Hematopoietic multipotent progenitor cell (in vitro differentiated cells): ENCODE measurements at regions not wholly inside any gene's neighbourhood (a gene's known extent, or its start where the extent isn't known, plus 50 kb on each side); places are given as distances from the start of the nearest gene placed in this dataset.
"Not testable (repeated sequence)": the region's sequence is repeated elsewhere in the genome, so short reads cannot be mapped to it uniquely, and the experiment has no call there.

Source experiments
- DNase-seq, 3 donors: peaks; one replicate each; pipeline ENCODE4 v3.0.0-alpha.2; 2011 to 2015; ENCODE audit warnings: low read depth in 2 of 3, low spot score in 2 of 3

DNA sequence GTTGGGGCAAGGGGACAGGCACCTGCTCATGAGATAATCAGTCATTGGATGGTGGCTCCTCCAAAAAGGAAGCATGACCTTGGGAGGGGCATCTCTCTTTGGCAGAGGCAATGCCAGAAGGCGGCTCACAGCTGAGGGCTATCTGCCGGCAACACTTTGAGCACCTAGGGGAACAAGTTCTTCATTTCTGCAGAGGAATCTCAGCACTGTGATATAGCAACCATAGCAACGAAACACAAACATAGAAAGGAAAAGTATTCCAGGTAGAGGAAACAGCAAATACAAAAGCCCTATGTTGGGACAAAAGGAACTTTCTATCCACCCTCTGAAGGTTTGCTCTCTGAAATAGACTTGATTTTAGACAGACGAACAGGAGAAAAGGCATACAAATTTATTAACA, 89.1 kb upstream of the NEDD4L start:
- DNase-seq = no peak

DNA sequence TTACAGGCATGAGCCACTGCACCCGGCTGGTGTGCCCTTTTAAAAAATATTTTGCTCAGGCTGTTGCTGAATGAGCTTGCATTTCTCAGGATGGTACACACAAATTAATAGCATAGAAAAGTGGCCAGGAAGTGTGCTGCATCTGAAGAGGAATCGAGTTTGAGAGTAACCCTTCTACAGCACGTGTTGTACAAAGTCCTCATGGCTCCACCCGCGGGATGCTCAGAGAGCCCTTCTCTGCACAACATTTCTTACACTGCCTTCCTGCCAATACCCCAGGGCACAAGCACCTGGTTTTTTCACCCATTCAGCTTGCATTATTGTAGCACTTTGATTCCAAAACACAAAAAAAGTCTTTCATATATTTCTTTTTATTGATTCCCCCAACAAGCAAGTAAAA, 90.1 kb upstream of the NEDD4L start:
- no peak for DNase-seq

DNA sequence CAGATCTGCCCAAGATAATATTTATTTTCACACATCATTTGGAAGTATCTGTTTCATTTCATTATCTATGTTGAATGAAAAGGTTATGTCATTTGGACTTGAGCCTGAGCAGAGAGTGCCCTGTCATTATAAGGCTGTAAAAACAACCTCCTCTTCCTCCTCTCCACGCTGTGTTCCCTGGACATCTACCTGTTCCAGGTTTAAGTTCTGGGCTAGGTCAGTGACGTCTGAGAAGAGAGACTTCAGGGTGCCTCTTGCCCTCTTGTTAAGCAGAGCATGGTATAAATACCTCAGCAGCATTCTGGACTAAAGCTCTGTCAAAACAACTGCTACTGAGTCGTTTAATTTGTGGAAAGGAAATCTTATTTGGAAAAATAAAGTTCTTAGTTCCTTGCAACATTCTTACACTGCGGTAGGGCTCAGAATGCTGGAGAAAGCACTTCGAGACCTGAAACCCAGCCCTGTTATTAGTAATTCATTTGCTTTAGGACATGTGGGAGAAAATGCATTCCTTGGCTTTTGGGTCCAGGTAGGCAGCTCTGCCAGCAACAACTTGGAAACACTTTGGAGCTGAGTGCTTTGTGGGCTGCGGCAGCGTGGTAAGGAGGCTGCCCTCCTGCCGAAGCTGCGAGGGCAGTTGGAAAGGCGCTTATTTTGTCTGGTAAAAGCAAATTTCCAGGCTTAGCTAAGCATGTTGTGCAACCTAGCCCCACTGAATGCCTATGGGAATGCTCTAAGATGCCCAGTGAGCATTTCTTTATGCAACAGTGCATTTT, 91.8 kb upstream of the NEDD4L start:
- no peak for DNase-seq

DNA sequence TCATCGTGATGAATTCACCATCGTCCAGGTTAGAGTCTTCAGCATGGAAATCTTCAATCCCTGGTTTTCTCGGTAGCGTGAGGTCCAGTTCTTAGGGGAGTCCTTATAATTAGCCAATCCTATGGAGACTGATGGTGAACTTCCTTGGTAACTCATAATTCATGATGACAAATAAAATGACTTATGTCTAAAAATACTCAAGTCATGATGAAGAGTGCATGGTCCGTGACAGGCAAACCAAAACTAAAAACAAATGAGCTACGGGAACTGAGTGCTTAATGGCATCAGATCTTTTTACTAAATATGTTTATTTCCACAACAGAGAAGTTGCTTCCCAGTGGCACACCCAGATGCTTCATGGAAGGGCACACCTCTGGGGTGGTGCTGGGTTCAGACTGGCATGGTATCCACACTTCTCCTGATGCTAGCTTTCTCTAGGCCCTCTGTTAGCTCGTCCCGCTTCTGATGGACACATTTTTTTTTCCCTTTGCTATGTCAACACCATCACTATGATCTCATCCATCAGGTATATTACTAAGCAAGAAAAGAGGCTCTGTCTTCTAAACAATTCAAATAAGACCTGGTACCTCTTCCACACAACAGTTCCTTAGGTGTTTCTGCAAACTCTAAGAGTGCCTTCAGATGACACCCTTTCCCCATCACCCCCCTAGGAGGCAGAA, 92.8 kb upstream of the NEDD4L start:
- no peak for DNase-seq

DNA sequence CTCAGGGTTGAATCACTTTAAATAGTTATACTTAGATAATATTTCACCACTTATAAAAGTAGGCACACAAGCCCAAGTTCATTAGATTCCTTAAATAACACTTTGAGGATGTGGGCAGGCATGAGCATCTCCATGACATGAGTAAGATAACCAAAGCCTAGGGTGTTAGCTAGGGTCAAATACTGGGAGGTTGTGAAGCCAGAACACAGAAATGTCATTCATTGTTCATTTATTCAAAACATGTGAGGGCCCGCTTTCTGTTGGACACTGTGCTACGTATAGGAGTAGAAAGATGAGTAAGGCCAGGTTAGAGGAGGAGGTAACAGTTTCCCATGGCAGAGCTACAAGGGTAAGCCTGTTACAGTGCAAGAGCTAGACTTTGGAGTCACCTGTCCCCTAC, 93.5 kb upstream of the NEDD4L start:
- no peak for DNase-seq

DNA sequence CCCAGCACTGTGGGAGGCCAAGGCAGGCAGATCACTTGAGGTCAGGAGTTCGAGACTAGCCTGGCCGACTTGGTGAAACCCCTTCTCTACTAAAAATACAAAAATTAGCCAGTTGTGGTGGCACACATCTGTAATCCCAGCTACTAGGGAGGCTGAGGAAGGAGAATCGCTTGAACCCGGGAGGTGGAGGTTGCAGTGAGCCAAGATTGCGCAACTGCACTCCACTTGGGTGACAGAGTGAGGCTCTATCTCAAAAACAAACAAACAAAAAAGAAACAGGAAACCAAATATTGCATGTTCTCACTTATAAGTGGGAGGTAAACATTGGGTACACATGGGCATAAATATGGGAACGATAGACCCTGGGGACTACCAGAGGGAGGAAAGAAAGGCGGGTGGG, 94.7 kb upstream of the NEDD4L start:
- not testable (repeated sequence) for DNase-seq

DNA sequence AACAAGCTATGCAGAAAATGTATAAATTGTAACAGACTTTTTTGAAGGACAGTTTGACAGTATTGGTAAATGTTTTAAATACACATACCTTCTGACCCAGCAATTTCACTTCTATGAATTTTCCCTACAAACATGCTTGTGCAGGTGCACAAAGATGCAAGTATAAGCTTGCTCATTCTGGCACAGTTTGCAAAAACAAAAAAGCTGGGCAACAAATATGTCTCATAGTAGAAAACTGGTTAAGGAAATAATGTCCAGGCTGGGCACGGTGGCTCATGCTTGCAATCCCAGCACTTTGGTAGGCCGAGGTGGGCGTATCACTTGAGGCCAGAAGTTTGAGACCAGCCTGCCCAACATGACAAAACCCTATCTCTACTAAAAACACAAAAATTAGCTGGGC, 96.9 kb upstream of the NEDD4L start:
- no peak for DNase-seq

DNA sequence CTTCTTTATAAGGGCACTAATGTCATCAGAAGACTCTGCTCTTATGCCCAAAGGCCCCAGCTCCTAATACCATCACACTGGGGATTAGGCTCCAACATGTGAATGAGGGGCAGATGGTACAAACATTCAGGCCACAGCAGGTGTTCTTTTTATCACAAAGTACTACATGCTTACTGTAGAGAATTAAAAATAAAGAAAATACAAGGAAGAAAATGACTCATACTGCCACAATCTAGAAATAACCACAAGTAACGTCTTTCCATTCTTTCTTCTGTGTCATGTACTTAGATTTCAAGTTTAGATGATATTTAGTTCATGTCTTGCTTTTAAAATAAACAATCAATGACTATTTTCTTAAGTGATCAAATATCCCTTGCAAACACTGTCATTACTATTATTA, 100.3 kb upstream of the NEDD4L start:
- DNase-seq = no peak

DNA sequence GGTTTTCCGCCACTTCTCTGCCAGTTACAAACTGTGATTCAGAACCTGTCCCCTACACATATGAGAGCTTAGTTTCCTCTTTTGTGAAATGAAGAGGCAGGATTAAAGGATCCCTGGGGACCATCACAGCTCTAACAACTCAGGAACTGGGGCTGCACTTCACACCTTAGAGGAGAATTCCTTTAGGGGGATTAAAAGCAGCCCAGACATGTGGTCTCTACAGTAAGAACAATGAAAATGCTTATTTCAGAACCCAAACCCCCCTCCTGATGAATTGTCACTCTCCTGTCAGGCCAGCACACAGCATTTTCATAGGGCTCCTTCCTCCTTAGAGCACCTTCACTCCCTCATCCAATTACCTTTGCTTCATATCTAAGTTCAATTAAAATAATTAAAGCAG, 101.5 kb upstream of the NEDD4L start:
- no peak for DNase-seq

DNA sequence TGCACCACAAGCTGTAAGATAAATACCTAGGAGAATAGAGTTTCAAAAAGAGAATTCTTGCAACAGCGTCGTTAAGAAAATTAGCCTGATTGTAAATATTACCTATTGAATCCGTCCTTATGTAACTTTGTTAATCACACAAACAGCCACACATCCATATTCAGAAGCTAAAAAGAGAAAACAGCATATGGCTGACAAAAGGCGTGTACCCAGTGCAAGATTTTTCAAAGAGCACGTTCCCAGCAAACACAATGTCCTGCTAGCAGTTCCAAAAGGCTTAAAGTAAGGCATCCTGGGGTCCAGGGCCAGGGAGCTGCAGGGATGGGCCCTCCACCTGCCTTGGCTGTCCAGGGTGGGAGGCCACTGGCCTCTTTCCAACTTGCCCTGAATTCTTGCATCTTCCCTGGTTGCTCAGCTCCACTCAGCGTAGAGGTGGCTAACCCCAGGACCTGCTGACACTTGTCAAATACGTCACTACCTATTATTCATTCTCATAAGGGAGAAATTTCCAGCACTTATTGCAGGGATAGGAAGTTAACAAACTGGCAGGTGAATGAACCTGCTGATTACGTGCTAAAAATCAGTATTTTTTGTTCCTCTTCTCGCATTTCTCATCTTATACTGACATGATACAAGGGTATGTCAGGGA, 102.1 kb upstream of the NEDD4L start:
- DNase-seq = no peak

DNA sequence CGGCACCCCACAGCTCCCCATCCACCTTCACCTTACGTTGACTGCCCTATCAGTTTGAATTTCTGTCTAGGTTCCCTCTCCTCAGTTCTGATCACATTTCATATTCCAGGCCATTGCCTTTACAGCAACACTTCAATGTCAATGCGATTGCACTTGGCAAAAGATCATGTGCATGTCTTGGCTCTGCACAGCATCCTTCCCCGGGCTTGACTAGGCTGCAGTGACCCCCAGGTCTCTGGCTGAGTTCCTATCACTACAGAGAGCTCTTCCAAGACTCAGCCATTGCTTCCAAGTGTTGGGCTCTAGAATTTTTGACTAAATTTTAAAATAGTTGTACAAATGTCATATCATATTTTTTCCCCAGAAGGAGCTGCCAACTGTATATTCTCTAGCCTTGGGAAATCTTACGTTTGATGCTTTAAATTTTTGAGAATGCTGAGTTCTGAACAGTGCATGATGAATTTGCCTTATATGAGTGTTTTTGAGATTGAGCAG, 103.8 kb upstream of the NEDD4L start:
- DNase-seq = no peak

DNA sequence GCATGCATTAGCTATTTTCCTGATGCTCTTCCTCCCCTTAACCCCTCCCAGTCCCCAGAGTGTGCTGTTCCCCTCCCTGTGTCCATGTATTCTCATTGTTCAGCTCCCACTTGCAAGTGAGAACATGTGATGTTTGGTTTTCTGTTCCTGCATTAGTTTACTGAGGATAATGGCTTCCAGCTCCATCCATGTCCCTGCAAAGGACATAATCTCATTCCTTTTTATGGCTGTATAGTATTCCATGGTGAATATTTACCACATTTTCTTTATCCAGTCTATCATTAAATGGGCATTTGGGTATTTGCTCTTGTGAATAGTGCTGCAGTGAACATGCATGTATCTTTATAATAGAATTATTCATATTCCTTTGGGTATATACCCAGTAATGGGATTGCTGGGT, 109.7 kb upstream of the NEDD4L start:
- not testable (repeated sequence) for DNase-seq

DNA sequence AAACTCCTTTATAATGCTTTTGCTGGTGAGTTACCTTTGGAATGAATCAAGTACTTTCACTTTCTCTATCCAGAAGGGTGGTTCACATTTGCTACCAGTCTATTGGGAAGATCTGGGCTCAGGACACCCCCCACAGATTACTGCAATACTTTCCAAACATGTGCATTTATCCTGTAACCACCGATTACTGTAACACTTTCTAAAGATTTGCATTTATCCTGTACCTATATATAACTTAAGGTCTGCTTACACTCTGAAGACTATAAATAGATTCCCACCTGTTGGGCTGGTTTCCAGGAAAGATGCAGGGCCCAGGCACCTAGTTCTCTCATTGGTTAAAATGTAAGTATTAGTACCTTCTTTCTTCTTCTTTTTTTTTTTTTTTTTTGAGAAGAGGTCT, 113.0 kb upstream of the NEDD4L start:
- DNase-seq = peak in 1 of 3 donors; percentile 11

DNA sequence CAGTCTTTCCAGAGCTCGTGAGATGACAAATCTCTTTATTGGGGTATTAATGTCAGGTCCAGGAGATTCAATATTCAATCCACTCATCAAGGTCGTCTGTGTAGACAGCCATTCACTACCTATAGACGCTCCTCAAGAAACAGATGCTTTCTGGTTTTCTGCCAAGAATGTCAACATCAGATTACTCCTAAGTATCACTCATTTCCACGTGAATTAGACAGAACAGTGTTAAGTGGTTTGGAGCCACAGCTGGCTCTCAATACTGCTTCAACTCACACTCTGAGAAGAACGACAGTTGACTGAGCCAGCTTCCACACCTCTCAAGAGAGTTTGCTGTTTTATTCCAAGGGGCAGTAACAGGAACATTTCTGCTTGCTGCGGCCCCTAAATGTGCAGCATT, 113.5 kb upstream of the NEDD4L start:
- no peak for DNase-seq

DNA sequence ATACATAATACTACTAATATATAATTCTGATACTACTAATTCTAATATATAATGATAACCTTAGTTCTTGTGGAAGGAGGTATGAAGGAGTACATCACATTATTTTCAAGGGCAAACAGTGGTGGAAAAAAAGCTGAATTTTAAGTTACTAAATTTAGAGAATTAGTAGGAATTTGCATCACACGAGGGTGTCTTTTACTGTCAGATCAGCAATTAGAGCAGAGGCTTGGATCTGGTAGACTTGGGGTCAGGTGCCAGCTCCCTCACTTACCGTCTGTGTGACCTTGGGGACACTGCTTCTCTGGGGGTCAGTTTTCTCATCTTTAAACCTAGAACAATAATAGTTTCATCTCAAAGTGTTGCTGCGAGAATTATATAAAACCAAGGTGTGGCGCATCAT, 114.1 kb upstream of the NEDD4L start:
- no peak for DNase-seq

DNA sequence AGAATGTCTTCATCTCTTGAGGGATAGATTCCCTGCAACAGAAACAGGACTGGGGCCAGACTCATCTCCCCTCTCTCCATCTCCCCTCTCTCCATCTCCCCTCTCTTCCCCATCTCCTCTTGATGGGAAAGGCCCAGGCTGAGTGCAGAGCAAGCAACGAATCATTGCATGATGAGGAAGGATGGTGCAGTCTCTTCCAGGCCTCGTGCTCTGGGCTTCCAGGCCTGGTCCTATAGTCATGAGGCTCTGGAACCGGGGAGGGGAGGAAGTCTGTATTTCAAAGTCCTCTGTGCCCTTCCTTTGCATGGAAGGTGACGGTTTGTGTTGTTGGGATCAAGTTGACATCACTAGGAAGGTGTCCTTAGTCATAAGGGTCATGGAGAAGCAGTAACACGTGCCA, 115.6 kb upstream of the NEDD4L start:
- DNase-seq = no peak

DNA sequence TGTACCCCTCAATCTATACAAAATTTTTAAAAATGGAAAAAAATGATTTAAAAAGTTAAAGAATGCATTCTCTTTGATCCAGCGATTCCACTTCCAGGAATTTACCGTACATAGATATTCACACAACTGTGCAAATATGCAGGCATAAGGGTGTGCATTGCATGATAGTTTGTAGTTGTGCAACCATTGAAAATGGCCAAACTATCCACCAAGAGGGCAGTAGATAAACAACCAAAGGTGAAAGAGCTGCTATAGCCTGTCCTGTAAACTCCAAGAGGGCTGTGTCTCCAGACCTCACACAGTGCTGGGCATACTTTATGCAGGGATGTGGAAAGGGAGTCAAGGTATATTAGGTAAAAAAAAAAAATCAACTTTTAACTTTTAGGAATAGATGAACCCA, 116.5 kb upstream of the NEDD4L start:
- DNase-seq = no peak

DNA sequence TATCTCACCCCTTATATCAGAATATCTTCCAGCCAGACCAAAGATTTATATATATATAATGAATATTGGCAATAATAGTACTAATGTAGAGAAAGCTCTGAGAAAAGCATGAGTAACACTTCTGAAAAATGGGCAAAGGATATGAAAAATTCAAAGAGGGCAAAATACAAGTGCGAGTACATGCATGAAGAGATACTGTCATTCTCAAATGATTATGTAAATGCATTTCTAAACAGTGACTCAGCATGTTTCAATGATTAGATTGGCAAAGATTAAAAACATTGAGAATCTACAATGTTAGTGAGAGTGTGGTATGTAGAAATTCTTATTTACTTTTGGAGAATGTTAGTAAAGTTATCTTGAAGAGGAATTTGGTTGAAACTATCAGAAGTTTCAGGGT, 118.3 kb upstream of the NEDD4L start:
- DNase-seq = no peak

DNA sequence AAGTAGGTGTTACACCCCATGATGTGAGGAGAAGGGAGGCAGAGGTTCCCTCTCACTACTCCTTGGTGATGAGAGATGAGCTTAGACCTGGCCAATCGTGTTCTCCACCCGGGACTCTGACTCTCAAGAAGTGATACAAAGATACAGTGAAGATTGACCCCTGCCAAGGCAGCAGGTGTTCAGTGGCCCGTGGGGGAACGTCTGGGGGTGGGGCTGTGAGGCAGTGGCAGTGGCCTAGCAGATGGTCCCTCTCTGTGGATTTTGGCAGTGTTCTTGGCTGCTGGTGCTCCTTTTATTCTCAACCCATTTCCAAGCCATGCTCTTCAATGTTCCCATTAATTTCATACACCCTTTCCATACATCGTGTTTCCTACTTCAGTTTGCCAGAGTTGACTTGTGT, 120.4 kb upstream of the NEDD4L start:
- no peak for DNase-seq

DNA sequence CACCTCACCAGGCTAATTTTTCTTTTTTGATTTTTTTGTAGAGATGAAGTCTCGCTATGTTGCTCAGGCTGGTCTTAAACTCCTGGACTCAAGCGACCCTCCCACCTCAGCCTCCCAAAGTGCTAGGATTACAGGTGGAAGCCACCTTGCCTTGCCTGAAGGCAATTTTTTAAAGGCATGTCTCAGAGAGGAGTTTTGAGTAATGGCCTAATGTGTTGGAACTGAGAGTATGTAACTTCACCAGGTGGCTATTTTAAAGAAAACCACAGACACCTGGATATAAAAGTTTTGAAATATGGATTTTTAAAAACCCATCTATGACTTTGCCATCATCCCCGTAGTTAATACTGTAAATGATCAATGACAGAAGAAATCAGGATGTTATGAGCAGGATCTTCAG, 119.8 kb upstream of the ATP8B1 start:
- no peak for DNase-seq

DNA sequence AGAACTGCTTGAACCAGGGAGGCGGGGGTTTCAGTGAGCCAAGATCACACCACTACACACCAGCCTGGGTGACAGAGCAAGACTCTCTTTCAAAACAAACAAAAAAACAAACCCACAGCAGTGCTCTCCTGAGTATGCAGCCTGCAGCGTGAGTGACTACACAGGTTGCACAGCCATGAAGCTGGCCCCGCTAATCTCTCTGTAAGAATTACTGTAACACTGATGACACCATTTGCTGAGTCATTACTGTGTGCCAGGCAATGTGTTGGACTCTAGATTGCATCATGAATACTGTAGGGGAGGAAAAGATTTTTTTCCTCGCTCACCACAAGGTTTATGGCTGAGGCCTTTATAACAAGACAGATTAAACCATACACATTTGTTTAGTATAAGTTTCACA, 118.6 kb upstream of the ATP8B1 start:
- DNase-seq = no peak

DNA sequence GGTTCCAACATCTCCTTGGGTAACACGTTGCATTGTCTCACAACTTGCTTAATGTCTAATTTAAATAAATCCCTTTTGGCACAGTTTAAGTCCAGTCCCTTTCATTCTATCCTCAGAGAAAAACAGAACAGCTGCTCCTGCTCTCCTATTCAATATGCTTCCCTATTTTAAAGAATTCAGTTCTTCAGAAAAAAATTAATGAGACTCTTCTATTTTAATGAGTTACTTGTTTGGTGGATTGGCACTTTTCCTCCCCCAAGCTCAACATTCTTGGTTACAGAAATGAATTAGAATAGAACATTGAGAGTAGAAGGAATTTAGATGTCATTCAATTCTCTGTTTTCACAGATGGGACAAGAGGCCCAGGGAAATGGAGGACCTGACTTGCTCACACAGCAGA, 116.9 kb upstream of the ATP8B1 start:
- no peak for DNase-seq
